Heart right ventricle (tissue), 16 donors: ENCODE measurements at regions not wholly inside any gene's neighbourhood (a gene's known extent, or its start where the extent isn't known, plus 50 kb on each side); places are given as distances from the start of the nearest gene placed in this dataset.

ENCODE experiments used
- ATAC-seq, 8 donors: fragments of 200-7000 bp; cut with Tn5 transposase; one replicate each; pipeline ENCODE4 v1.9.1; 2020; ENCODE audit warnings: mild to moderate bottlenecking in 8 of 8, moderate library complexity in 8 of 8, moderate number of reproducible peaks in 1 of 8
- DNase-seq, 2 donors: peaks; one replicate each; pipeline ENCODE4 v3.0.0-alpha.2; 2020
- H3K27ac ChIP-seq, 10 donors: fragments of 200-600 bp; sonication (generic) in 2 of 10; one replicate each; pipeline versions ENCODE4 v1.5.0 to v1.8.0; 2020 to 2022; ENCODE audit warnings: mild to moderate bottlenecking in 3 of 10
- H3K27me3 ChIP-seq, 7 donors: fragments of 200-600 bp; one replicate each; pipeline ENCODE4 v1.8.0; 2021 to 2022; ENCODE audit warnings: mild to moderate bottlenecking in 2 of 7
- H3K36me3 ChIP-seq, 9 donors: fragments of 200-600 bp; sonication (generic) in 1 of 9; one replicate each; pipeline versions ENCODE4 v1.5.0 to v1.8.0; 2020 to 2022; ENCODE audit warnings: mild to moderate bottlenecking in 2 of 9
- H3K4me1 ChIP-seq, 9 donors: fragments of 200-600 bp; sonication (generic) in 1 of 9; one replicate each; pipeline versions ENCODE4 v1.5.0 to v1.8.0; 2020 to 2022; ENCODE audit warnings: mild to moderate bottlenecking in 4 of 9
- H3K4me3 ChIP-seq, 10 donors: fragments of 200-600 bp; sonication (generic) in 2 of 10; one replicate each; pipeline versions ENCODE4 v1.5.0 to v1.8.0; 2020 to 2022; ENCODE audit warnings: mild to moderate bottlenecking in 7 of 10, moderate library complexity in 2 of 10
- H3K9me3 ChIP-seq, 11 donors: fragments of 200-600 bp in 10 of 11; sonication (generic) in 2 of 11; one replicate each; pipeline versions ENCODE4 v1.5.0 to v1.8.0; 2013 to 2022; ENCODE audit warnings: mild to moderate bottlenecking in 2 of 11, control low read depth in 1 of 11, moderate library complexity in 1 of 11
- CTCF ChIP-seq, 9 donors: fragments of 200-600 bp; sonication (generic) in 2 of 9; IDR thresholded peaks; one replicate each; pipeline versions ENCODE4 v1.5.0 to v1.8.0; 2021 to 2022; ENCODE audit warnings: antibody characterized with exemption in 9 of 9, mild to moderate bottlenecking in 5 of 9, moderate library complexity in 1 of 9
- WGBS, 2 donors: extraction: QIAGEN DNeasy Blood & Tissue Kit; methylation state at CpG; one replicate each; pipeline ENCODE4 v1.1.7; 2013; ENCODE audit warnings: inconsistent platforms in 1 of 2; 5-methylcytosine and 5-hydroxymethylcytosine counted together
- intact Hi-C, 10 donors: fragments of 100-400 bp; cut with DNase I; formaldehyde crosslinking; loops; one replicate each; pipeline versions ENCODE4 v1.11.1 to v1.14.2; 2022
- donor health status: Arrhythmogenic right ventricular cardiomyopathy.
- donor health status: ischemic (EF 13 %, LVEDD 7.1; RV severe dilation, severe dysfunction).
- donor health status: healthy with polysubstance abuse.
- donor health status: DM: no; HTN: yes; CAD: no.
- donor health status: DM: no; HTN: no; CAD: no.
- donor health status: ischemic (EF 25% LVEDD 6.9; RV normal size, moderate dysfunction).
- donor health status: ischemic (EF 25% LVEDD 5.7; RV mildly dilated, moderate dysfunction).
- donor health status: healthy.
- donor health status: DM: yes; HTN: yes; CAD: no.
- donor health status: Ischemic cardiomyopathy.
- donor health status: ischemic (EF 35%, LVEDD 5.7; RV mildly dilated, moderate dysfunction).
- donor health status: nonischemic (EF 11% LVEDD 7.7; RV severe dilation, severe dysfunction).
- donor health status: DM: yes; HTN: yes; CAD: no.
- donor health status: PGD.
- donor health status: ischemic (EF 29% LVEDD 5.4; RV normal size, mild dysfunction).
- donor health status: nonischemic (EF 23%, LVEDD 6.1; RV moderate dilation, normal function).

GRCh38 chr6:92784235-92784634 lies 635.1 kb downstream of the EPHA7 start:
- H3K27ac ChIP-seq, result no peak overlapping the region
- ATAC-seq (no peak), DNase-seq (no peak)
- H3K27me3 ChIP-seq, result no peaks in the 10 kb centered on the region
- intact Hi-C loops, result no loop called here
- H3K4me1 ChIP-seq, result peaks cover 0 to 5% (median 0%) of the 10 kb centered on the region in 9 donors
- no peak for TF ChIP-seq CTCF (IDR thresholded peaks at IDR 0.05)
- no peak overlapping the region for H3K4me3 ChIP-seq
- peaks cover 0 to 4% (median 0%) of the 10 kb centered on the region in 11 donors for H3K9me3 ChIP-seq
- 76% methylated on average over 1 of the region's 1 CpG for WGBS, 2 donors
- H3K36me3 ChIP-seq, result no peaks in the 10 kb centered on the region

- H3K9me3 ChIP-seq, result no peaks in the 10 kb centered on the region
- TF ChIP-seq CTCF (IDR thresholded peaks at IDR 0.05), result no peak
- no peaks in the 10 kb centered on the region for H3K27me3 ChIP-seq
- no peaks in the 10 kb centered on the region for H3K36me3 ChIP-seq
- H3K4me1 ChIP-seq, result peaks cover 0 to 5% (median 0%) of the 10 kb centered on the region in 9 donors
- ATAC-seq (peak in 1 of 8 donors; percentile 51), DNase-seq (peak in 1 of 2 donors; percentile 7)
- H3K4me3 ChIP-seq, result no peak overlapping the region
- no peak overlapping the region for H3K27ac ChIP-seq
- 6 to 9% methylated on average over 1 of the region's 1 CpG for WGBS, 2 donors
- intact Hi-C loops, result loop anchor here in 3 of 10 donors (5.0 to 10.0 kb wide), 2 partner anchors 655 to 657 kb away; no protein-coding TSS in a partner anchor
These were observed 639.6 kb downstream of the EPHA7 start for GRCh38 chr6:92779746-92780145.

DNA sequence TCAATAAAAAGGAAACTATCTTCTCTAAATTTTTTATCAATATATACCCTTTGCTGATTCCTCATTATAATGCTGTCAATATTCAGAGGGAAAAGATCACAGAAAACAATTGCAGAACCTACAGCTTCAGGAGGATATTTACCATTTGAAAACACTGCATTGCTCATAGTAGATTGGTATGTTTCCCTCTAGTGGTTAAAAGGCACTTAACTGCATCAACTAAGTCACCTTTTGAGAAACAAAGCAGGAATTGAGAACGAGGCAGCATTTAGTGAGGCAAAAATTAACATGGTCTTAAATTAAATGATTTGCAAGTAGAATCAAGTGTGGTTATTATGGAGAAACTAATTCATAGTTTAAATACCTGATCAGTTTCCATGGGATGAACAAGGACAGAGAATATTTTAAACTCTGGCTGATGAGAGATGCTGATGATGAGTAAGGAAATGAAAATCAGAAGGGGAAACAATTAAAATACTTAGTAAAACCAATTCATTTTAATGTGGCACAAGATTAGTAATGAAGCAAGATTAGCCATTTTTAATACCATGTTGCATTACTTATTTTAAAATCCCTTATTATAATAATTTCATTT lies 642.1 kb downstream of the EPHA7 start:
- DNase-seq, result no peak
- H3K36me3 ChIP-seq, result no peaks in the 10 kb centered on the region
- WGBS, 2 donors, result 31 to 34% methylated on average over 1 of the region's 1 CpG
- no peak for ATAC-seq
- no peaks in the 10 kb centered on the region for H3K27me3 ChIP-seq
- no peak overlapping the region for H3K27ac ChIP-seq
- peak in 8 of 9 donors; percentile 10 to 64 (median 51) for TF ChIP-seq CTCF (IDR thresholded peaks at IDR 0.05)
- no peaks in the 10 kb centered on the region for H3K9me3 ChIP-seq
- intact Hi-C loops, result loop anchor here in 3 of 10 donors (5.0 to 10.0 kb wide), 2 partner anchors 652 to 655 kb away; no protein-coding TSS in a partner anchor
- peaks cover 0 to 5% (median 0%) of the 10 kb centered on the region in 9 donors for H3K4me1 ChIP-seq
- no peak overlapping the region for H3K4me3 ChIP-seq

GRCh38 chr6:92770540-92770939 lies 648.8 kb downstream of the EPHA7 start:
- Histone ChIP-seq H3K36me3 (no peaks in the 10 kb centered on the region), H3K4me3 (no peak overlapping the region), H3K27me3 (no peaks in the 10 kb centered on the region), H3K4me1 (no peaks in the 10 kb centered on the region), H3K9me3 (no peaks in the 10 kb centered on the region), H3K27ac (no peak overlapping the region)
- ATAC-seq (no peak), DNase-seq (no peak)
- intact Hi-C loops, result loop anchor here in 2 of 10 donors (10.0 kb wide), 1 partner anchor 646 kb away; no protein-coding TSS in a partner anchor
- WGBS, 2 donors, result 64% methylated on average over 5 of the region's 5 CpGs
- TF ChIP-seq CTCF (IDR thresholded peaks at IDR 0.05), result no peak
